MM.1S (cell line): ENCODE measurements at regions not wholly inside any gene's neighbourhood (a gene's known extent, or its start where the extent isn't known, plus 50 kb on each side); places are given as distances from the start of the nearest gene placed in this dataset.

Source experiments
- DNase-seq: peaks from one replicate; pipeline ENCODE4 v3.0.0-alpha.2; 2015
- H2AFZ ChIP-seq: fragments of 300-600 bp; sonication (generic); 2 replicates; pipeline ENCODE4 v1.6.0; 2016; ENCODE audit warnings: antibody characterized with exemption, low read length
- H3F3A ChIP-seq: fragments of 300-600 bp; sonication (generic); 2 replicates; pipeline ENCODE4 v1.6.1; 2016; ENCODE audit warnings: mild to moderate bottlenecking, antibody characterized with exemption, low read length, moderate library complexity, mixed read lengths; ENCODE audit not compliant: insufficient read depth
- H3K27ac ChIP-seq: fragments of 300-600 bp; sonication (generic); 2 replicates; pipeline ENCODE4 v1.5.1; 2016; ENCODE audit warnings: mild to moderate bottlenecking, low read length
- H3K27me3 ChIP-seq: fragments of 300-600 bp; sonication (generic); replicated peaks from 2 replicates; pipeline ENCODE4 v1.6.0; 2016; ENCODE audit warnings: low read length; ENCODE audit not compliant: insufficient read depth
- H3K36me3 ChIP-seq: fragments of 300-600 bp; sonication (generic); replicated peaks from 2 replicates; pipeline ENCODE4 v1.6.1; 2016; ENCODE audit warnings: mild to moderate bottlenecking, low read length, mixed read lengths; ENCODE audit not compliant: insufficient read depth
- H3K4me1 ChIP-seq: fragments of 300-600 bp; sonication (generic); 2 replicates; pipeline ENCODE4 v1.6.1; 2016; ENCODE audit warnings: low read length, mixed read lengths
- H3K4me2 ChIP-seq: fragments of 300-600 bp; sonication (generic); 2 replicates; pipeline ENCODE4 v1.6.0; 2016; ENCODE audit warnings: low read depth, low read length
- H3K4me3 ChIP-seq: fragments of 300-600 bp; sonication (generic); 2 replicates; pipeline ENCODE4 v1.5.1; 2016; ENCODE audit warnings: low read length, mixed read lengths
- H3K79me2 ChIP-seq: fragments of 300-600 bp; sonication (generic); 2 replicates; pipeline ENCODE4 v1.6.1; 2016; ENCODE audit warnings: mixed run types, low read length, mixed read lengths
- H3K9ac ChIP-seq: fragments of 300-600 bp; sonication (generic); 2 replicates; pipeline ENCODE4 v1.6.1; 2016; ENCODE audit warnings: low read length, mixed read lengths
- H3K9me2 ChIP-seq: fragments of 300-600 bp; sonication (generic); replicated peaks from 2 replicates; pipeline ENCODE4 v1.6.1; 2016; ENCODE audit warnings: mild to moderate bottlenecking, low read length, mixed read lengths; ENCODE audit not compliant: insufficient read depth
- H3K9me3 ChIP-seq: fragments of 300-600 bp; sonication (generic); replicated peaks from 2 replicates; pipeline ENCODE4 v1.6.1; 2016; ENCODE audit warnings: mild to moderate bottlenecking, low read length, mixed read lengths; ENCODE audit not compliant: insufficient read depth
- H4K20me1 ChIP-seq: fragments of 300-600 bp; sonication (generic); 2 replicates; pipeline ENCODE4 v1.6.1; 2016; ENCODE audit warnings: mild to moderate bottlenecking, low read length, moderate library complexity, mixed read lengths; ENCODE audit not compliant: insufficient read depth
- EZH2 ChIP-seq: fragments of 300-600 bp; sonication (generic); optimal IDR thresholded peaks from 2 replicates; pipeline ENCODE3; 2017; ENCODE audit warnings: low read depth, mild to moderate bottlenecking, antibody characterized with exemption, low read length, mixed read lengths
- EZH2phosphoT487 ChIP-seq: fragments of 300-600 bp; sonication (generic); IDR thresholded peaks from 2 replicates; pipeline ENCODE4 v1.6.1; 2018; ENCODE audit warnings: antibody characterized with exemption, low read length
- TF ChIP-seq, protein P1 (sequence below): fragments of 300-600 bp; sonication (generic); IDR thresholded peaks from 2 replicates; pipeline ENCODE4 v1.5.1; 2016; ENCODE audit warnings: antibody characterized with exemption, low read length, mixed read lengths

DNA sequence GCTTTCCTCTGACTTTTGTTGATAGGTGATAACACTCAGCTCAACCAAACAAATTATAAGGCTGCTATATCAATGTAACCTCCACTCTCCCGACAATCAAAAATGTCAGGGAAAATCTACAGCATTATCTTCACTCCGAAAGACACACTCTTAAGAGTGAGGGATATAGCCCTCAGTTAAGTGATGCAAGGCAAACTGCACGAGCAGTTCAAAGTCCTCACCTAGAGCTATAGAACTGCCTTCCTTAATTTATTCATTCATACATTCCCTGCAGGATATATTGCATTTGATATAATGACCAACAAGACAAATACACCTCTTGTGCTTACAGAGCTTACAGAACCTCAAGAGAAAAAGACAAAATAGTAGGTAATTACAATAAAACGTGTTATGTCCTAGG is 378.1 kb downstream of the ELAVL2 start:
- no peaks in the 10 kb centered on the region for H3F3A ChIP-seq
- no peaks in the 10 kb centered on the region for H3K36me3 ChIP-seq
- H3K4me1 ChIP-seq: no peaks in the 10 kb centered on the region
- H3K4me3 ChIP-seq: no peak overlapping the region
- H4K20me1 ChIP-seq: no peaks in the 10 kb centered on the region
- TF ChIP-seq, protein P1, sequence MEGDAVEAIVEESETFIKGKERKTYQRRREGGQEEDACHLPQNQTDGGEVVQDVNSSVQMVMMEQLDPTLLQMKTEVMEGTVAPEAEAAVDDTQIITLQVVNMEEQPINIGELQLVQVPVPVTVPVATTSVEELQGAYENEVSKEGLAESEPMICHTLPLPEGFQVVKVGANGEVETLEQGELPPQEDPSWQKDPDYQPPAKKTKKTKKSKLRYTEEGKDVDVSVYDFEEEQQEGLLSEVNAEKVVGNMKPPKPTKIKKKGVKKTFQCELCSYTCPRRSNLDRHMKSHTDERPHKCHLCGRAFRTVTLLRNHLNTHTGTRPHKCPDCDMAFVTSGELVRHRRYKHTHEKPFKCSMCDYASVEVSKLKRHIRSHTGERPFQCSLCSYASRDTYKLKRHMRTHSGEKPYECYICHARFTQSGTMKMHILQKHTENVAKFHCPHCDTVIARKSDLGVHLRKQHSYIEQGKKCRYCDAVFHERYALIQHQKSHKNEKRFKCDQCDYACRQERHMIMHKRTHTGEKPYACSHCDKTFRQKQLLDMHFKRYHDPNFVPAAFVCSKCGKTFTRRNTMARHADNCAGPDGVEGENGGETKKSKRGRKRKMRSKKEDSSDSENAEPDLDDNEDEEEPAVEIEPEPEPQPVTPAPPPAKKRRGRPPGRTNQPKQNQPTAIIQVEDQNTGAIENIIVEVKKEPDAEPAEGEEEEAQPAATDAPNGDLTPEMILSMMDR: no peak
- TF ChIP-seq EZH2: no peak
- no peak for TF ChIP-seq EZH2phosphoT487
- no peaks in the 10 kb centered on the region for H3K27me3 ChIP-seq
- no peak overlapping the region for H3K9ac ChIP-seq
- H3K4me2 ChIP-seq: no peak overlapping the region
- no peaks in the 10 kb centered on the region for H3K9me2 ChIP-seq
- H3K79me2 ChIP-seq: no peaks in the 10 kb centered on the region
- H3K27ac ChIP-seq: no peak overlapping the region
- H2AFZ ChIP-seq: no peak overlapping the region
- no peaks in the 10 kb centered on the region for H3K9me3 ChIP-seq
- no peak for DNase-seq

DNA sequence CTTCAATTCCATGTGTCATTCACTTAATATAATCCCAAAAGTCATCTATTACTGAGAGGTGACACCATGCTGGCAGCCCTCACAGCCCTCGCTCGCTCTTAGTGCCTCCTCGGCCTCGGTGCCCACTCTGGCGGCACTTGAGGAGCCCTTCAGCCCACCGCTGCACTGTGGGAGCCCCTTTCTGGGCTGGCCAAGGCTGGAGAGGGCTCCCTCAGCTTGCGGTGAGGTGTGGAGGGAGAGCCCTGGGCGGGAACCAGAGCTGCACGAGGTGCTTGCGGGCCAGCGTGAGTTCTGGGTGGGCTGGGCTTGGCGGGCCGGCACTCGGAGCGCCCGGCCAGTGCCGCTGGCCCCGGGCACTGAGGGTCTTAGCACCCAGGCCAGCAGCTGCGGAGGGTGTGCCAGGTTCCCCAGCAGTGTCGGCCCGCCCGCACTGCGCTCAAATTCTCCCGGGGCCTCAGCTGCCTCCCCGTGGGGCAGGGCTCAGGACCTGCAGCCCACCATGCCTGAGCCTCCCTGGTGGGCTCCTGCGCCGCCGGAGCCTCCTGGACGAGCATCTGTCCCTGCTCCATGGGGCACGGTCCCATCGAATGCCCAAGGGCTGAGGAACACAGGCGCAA is 374.1 kb downstream of the ELAVL2 start:
- no peaks in the 10 kb centered on the region for H3K4me1 ChIP-seq

DNA sequence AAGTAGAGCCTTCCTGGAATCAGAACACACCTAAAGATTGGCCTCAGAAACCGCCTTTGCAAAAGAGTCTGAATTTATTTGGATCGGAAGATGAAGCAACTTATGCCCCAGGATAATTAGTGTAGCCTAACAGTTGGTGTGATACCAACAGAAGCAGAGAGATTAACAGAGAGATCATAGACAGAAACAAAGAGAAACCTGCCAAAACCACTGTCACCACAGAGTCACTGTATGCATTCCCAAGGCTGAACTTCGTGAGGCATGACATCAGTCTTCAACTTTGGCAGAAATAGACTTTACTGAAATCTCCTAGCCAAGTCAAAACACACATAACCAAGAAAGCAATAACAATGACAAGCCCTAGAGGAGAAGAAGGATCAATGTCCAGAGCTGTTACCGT is 361.8 kb downstream of the ELAVL2 start:
- TF ChIP-seq EZH2: no peak
- TF ChIP-seq, protein P1: no peak
- Histone ChIP-seq H4K20me1 (no peaks in the 10 kb centered on the region), H3K4me1 (no peaks in the 10 kb centered on the region), H3K79me2 (no peaks in the 10 kb centered on the region), H3K4me2 (no peak overlapping the region), H3K9me2 (no peaks in the 10 kb centered on the region), H3F3A (no peaks in the 10 kb centered on the region), H3K27ac (no peak overlapping the region), H2AFZ (no peak overlapping the region), H3K9me3 (no peaks in the 10 kb centered on the region), H3K27me3 (no peaks in the 10 kb centered on the region), H3K36me3 (no peaks in the 10 kb centered on the region), H3K4me3 (no peak overlapping the region), H3K9ac (no peak overlapping the region)
- no peak for DNase-seq

More for the DNA sequence above, 374.1 kb downstream of the ELAVL2 start:
- H4K20me1 ChIP-seq: no peaks in the 10 kb centered on the region
- no peak overlapping the region for H3K4me3 ChIP-seq
- H3K9me2 ChIP-seq: no peaks in the 10 kb centered on the region
- H3K27ac ChIP-seq: no peak overlapping the region
- H3K9ac ChIP-seq: no peak overlapping the region
- no peak overlapping the region for H2AFZ ChIP-seq
- H3K27me3 ChIP-seq: no peaks in the 10 kb centered on the region
- no peaks in the 10 kb centered on the region for H3K36me3 ChIP-seq
- no peak for DNase-seq
- H3K79me2 ChIP-seq: no peaks in the 10 kb centered on the region
- no peak for TF ChIP-seq EZH2
- no peak for TF ChIP-seq EZH2phosphoT487
- TF ChIP-seq, protein P1: no peak
- no peaks in the 10 kb centered on the region for H3F3A ChIP-seq
- H3K9me3 ChIP-seq: no peaks in the 10 kb centered on the region
- H3K4me2 ChIP-seq: no peak overlapping the region
